Mammary epithelial cell (primary cell): ENCODE measurements at regions not wholly inside any gene's neighbourhood (a gene's known extent, or its start where the extent isn't known, plus 50 kb on each side); places are given as distances from the start of the nearest gene placed in this dataset.

Experiments
- CTCF ChIP-seq, 2 donors: IDR thresholded peaks in 1 of 2; conservative IDR thresholded peaks in 1 of 2; 2 replicates each; pipeline ENCODE4 v1.5.1; 2011 to 2012; ENCODE audit warnings: inconsistent platforms in 2 of 2, low read length in 2 of 2, mild to moderate bottlenecking in 2 of 2, control low read depth in 1 of 2, low read depth in 1 of 2; ENCODE audit not compliant: insufficient read depth in 1 of 2; ENCODE audit errors: extremely low read depth in 1 of 2
- EZH2 ChIP-seq: IDR thresholded peaks from 2 replicates; pipeline ENCODE4 v1.6.1; 2012; ENCODE audit warnings: low read length, inconsistent platforms, borderline replicate concordance

GRCh38 chr3:72490688-72491435 lies 357.4 kb downstream of the SHQ1 start:
- no peak for TF ChIP-seq CTCF (conservative IDR thresholded peaks at IDR 0.05 in 1 of 2, IDR thresholded peaks at IDR 0.05 in 1 of 2; ENCODE audit: extremely low read depth in 1 of 2, insufficient read depth in 1 of 2, low read depth in 1 of 2, low read length in 2 of 2)
- TF ChIP-seq EZH2 = no peak
